ENCODE measurements at regions not wholly inside any gene's neighbourhood (a gene's known extent, or its start where the extent isn't known, plus 50 kb on each side); places are given as distances from the start of the nearest gene placed in this dataset.

DNA sequence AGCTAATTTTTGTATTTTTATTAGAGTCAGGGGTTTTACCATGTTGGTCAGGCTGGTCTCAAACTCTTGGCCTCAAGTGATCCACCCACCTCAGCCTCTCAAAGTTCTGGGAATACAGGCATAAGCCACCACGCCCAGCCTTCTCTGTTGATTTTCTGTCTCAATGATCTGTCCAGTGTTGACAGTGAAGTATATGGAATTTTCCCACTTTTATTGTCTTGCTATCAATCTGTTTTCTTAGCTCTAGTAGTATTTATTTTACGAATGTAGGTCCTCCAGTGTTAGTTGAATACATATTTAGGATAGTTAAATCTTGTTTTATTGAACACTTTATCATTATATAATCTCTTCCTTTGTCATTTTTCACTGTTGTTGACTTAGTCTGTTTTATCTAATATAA, 1603.9 kb downstream of the ADGRL3 start:
- TF ChIP-seq CTCF (IDR thresholded peaks at IDR 0.05; ENCODE audit: low read depth, low read length, missing control alignments) = no peak
- no peak overlapping the region for H3K4me3 ChIP-seq (ENCODE audit: low read depth, low read length)
- DNase-seq (ENCODE audit: low read depth) = no peak

DNA sequence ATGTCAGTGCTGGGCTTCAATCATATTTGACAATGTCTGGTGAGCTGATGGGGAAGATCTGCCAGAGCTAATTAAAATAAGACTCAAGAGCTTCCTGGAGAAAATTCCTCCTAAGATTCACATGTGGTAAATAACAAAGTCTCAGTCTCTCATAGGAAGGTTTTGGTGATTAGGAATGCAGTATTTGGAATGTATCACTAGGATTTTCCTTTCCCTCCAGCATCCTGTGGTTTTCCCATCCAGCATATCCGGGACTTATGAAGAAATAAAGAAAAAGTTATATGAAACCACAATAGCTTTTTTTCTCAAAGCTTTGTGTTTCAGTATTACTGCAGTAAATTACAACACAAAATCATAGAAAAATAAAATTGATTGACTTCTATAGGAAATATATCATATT, 1597.1 kb downstream of the ADGRL3 start:
- no peak for TF ChIP-seq CTCF (IDR thresholded peaks at IDR 0.05; ENCODE audit: low read depth, low read length, missing control alignments)
- H3K4me3 ChIP-seq (ENCODE audit: low read depth, low read length) = no peak overlapping the region
- DNase-seq (ENCODE audit: low read depth) = no peak

DNA sequence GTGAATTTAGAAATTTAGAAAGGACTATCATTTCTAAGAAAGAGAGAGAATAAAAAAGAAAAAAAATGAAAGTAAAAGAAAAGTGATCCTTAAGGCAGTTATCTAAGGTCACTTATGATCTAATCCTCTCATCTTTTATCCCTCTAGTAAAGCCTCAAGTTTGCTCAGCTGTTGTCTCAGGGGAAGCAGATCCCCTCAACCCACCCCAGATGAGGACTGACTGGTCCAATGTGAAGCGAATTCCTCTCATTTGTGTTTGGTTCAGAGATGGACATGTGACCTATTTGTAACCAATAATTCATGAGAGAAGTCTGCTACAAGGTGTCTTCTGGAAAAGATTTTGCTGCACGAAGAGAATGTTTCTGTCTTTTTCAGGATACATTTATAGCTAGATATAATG, 1591.3 kb downstream of the ADGRL3 start:
- no peak for TF ChIP-seq CTCF (IDR thresholded peaks at IDR 0.05; ENCODE audit: low read depth, low read length, missing control alignments)
- no peak for DNase-seq (ENCODE audit: low read depth)
- H3K4me3 ChIP-seq (ENCODE audit: low read depth, low read length) = no peak overlapping the region

DNA sequence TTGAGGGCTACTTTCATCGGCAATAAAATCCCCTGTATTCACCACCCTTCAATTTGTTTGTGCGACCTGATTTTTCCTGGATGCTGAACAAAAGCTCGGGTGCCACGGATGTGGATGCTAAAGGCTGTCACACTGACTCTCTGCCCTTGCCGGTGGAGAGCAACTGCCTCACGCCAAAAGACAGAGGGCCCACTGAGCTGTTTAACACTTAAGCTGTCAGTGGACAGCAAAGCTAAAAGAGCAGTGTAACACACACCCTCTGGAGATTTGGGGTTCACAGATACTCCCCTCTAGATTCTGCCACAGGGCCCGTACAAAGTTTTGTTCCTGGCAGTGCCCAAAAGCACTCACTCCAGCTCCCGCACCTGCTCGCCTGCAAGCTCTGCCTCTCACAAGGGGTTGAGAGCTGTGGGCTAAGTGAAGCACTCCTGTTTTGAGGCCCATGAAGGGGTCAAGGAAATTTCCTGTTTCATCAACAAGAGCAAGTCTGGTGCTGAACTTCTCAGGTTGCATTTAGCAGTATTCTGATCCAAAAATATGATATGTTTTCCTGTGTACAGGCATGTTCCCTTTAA, 1571.9 kb downstream of the ADGRL3 start:
- no peak overlapping the region for H3K4me3 ChIP-seq (ENCODE audit: low read depth, low read length)
- no peak for DNase-seq (ENCODE audit: low read depth)
- no peak for TF ChIP-seq CTCF (IDR thresholded peaks at IDR 0.05; ENCODE audit: low read depth, low read length, missing control alignments)

DNA sequence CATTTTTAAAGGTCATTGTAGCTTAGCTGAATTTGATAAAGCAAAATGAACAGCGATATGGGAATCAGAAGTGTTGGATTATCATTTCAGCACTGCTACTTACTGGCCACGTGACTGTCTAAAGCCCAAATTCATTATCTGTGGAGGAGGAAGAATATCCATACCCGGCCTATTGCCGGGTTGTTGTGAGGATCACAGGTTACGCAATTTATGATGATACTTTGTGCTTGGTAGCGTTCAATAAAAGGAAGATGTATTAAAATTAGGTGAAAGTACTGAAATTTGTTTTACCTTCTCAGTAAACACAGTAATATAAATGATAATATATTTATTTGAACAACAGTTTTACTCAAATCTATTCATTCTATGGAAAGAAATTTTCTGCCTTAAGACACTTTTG, 1540.2 kb downstream of the ADGRL3 start:
- H3K4me3 ChIP-seq (ENCODE audit: low read depth, low read length) = no peak overlapping the region
- TF ChIP-seq CTCF (IDR thresholded peaks at IDR 0.05; ENCODE audit: low read depth, low read length, missing control alignments) = no peak

DNA sequence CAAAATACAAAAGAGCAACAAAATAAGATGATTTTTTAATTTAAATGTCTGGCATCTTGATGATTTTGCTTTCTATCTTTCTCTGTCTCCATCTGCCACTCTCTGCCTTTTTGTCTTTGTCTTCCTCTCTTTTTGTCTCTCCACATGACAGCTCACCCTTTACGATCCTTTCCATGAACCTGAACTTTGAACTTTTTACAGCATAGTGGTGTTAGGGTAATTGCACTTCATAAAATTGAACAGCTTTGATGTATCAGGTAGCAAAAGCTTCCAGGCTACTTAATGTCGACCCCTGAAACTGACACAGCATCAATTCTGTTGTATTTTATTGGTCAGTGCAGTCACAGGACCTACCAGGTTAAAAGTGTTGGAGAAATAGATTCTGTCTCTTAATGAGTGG, 1517.0 kb downstream of the ADGRL3 start:
- TF ChIP-seq CTCF (IDR thresholded peaks at IDR 0.05; ENCODE audit: low read depth, low read length, missing control alignments) = no peak
- no peak for DNase-seq (ENCODE audit: low read depth)
- H3K4me3 ChIP-seq (ENCODE audit: low read depth, low read length) = no peak overlapping the region

More for the DNA sequence above, 1540.2 kb downstream of the ADGRL3 start:
- DNase-seq (ENCODE audit: low read depth) = no peak

- TF ChIP-seq CTCF (IDR thresholded peaks at IDR 0.05; ENCODE audit: low read depth, low read length, missing control alignments) = no peak
- DNase-seq (ENCODE audit: low read depth) = no peak
- H3K4me3 ChIP-seq (ENCODE audit: low read depth, low read length) = no peak overlapping the region
Measured at GRCh38 chr4:62711575-62711974, 1511.4 kb downstream of the ADGRL3 start.

Data from GM12864 (cell line).